C4-2B (cell line): ENCODE measurements at regions not wholly inside any gene's neighbourhood (a gene's known extent, or its start where the extent isn't known, plus 50 kb on each side); places are given as distances from the start of the nearest gene placed in this dataset.

Source experiments
- H3K27ac ChIP-seq: fragments of 450-650 bp; 2 replicates; pipeline ENCODE4 v1.5.1; 2017
- ZFX ChIP-seq: fragments of 450-650 bp; IDR thresholded peaks from 2 replicates; pipeline ENCODE4 v1.6.1; 2017
- TF ChIP-seq, protein P1 (sequence below): fragments of 450-650 bp; conservative IDR thresholded peaks from 2 replicates; pipeline ENCODE4 v1.5.1; 2017; ENCODE audit warnings: mild to moderate bottlenecking

DNA sequence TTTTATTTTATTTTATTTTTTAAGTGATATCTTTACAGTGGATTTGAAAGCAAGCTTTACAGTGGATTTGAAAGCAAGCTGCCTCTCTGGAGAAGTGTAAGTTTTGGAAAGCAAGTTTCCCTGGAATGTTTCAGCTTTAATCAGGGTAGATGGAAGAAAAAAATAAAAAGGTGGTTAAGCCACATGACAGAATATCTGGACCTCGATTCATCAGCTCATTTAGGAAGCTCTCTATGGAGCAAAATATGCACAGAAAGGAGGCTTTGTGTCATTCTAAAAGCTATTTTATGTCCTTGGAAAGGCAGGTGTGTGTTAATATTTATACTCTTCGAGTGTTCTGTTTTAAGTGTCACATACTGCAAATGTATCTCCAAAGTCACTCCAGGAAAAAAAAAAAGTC lies 409.2 kb upstream of the KLF4 start:
- H3K27ac ChIP-seq = no peak overlapping the region
- TF ChIP-seq, protein P1, sequence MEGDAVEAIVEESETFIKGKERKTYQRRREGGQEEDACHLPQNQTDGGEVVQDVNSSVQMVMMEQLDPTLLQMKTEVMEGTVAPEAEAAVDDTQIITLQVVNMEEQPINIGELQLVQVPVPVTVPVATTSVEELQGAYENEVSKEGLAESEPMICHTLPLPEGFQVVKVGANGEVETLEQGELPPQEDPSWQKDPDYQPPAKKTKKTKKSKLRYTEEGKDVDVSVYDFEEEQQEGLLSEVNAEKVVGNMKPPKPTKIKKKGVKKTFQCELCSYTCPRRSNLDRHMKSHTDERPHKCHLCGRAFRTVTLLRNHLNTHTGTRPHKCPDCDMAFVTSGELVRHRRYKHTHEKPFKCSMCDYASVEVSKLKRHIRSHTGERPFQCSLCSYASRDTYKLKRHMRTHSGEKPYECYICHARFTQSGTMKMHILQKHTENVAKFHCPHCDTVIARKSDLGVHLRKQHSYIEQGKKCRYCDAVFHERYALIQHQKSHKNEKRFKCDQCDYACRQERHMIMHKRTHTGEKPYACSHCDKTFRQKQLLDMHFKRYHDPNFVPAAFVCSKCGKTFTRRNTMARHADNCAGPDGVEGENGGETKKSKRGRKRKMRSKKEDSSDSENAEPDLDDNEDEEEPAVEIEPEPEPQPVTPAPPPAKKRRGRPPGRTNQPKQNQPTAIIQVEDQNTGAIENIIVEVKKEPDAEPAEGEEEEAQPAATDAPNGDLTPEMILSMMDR = no peak
- no peak for TF ChIP-seq ZFX

DNA sequence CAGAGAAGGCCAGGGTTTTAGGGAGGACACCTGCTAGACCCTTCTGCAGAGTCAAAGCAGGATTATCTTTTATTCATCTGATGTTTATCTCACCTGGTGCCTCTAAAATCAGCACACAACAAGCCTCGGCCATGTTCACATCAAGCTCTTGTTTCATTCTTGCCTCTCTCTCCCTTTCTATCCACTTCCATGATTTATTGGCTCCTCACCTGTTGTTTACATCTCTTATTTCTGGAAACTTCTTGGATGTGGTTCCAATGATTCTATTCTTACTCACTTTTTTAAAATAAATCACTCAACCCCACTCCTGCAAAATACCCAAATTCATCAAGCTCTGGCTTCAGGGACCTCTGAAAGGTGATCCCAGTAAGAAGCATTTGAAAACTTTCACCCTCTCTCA lies 407.0 kb upstream of the KLF4 start:
- TF ChIP-seq ZFX = no peak
- TF ChIP-seq, protein P1 = no peak
- H3K27ac ChIP-seq = no peak overlapping the region

DNA sequence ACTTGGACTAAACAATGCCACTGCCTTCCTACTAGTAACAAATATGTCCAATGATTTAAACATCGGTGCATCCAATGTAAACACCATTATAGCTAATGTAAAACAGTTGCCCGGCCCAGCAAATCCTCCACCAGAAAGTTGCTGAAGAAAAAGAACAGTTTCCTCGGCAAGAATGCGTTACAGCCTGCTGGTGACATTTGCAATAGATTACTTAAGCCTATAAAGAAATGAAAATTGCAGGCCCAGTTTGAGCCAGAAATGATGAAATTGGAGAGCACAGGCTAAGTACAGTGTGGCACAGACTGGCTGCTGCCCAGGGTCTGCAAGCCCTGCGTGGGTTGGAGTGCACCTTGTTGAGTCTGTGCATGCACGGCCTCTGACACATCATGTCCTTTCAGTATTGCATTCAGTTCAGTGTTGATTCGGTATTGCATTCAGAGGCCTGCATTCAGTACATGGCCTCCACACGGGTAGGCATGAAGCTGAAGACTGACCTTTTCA lies 406.0 kb upstream of the KLF4 start:
- H3K27ac ChIP-seq = no peak overlapping the region
- TF ChIP-seq, protein P1 = no peak
- TF ChIP-seq ZFX = no peak

GRCh38 chr9:107894572-107895261 lies 405.1 kb upstream of the KLF4 start:
- no peak overlapping the region for H3K27ac ChIP-seq
- TF ChIP-seq ZFX = no peak
- TF ChIP-seq, protein P1 = no peak

GRCh38 chr9:107890921-107891465 lies 401.4 kb upstream of the KLF4 start:
- no peak for TF ChIP-seq ZFX
- TF ChIP-seq, protein P1 = no peak
- H3K27ac ChIP-seq = no peak overlapping the region

GRCh38 chr9:107888773-107889227 lies 399.2 kb upstream of the KLF4 start:
- no peak overlapping the region for H3K27ac ChIP-seq
- TF ChIP-seq ZFX = no peak
- TF ChIP-seq, protein P1 = no peak

DNA sequence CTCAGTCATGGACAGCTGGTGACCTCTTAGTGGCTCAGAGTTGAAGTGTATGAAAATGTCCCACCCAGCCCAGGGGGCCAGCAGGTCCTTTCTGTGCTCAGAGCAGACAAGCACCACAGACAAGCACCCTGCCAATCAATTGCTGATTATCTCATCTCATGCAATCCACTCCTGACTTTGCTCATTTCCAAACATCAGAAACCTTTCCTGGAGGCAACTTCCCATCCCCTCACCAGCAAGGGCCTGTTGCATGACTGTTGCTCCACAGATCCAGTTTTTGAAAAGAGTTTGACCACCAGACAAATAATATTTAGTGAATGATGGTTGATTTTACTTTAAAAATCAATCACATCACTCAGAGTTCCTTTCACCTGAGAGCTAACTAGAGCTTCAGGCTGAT lies 397.3 kb upstream of the KLF4 start:
- H3K27ac ChIP-seq = no peak overlapping the region
- TF ChIP-seq, protein P1 = no peak
- no peak for TF ChIP-seq ZFX
